ENCODE measurements at regions not wholly inside any gene's neighbourhood (a gene's known extent, or its start where the extent isn't known, plus 50 kb on each side); places are given as distances from the start of the nearest gene placed in this dataset.

DNA sequence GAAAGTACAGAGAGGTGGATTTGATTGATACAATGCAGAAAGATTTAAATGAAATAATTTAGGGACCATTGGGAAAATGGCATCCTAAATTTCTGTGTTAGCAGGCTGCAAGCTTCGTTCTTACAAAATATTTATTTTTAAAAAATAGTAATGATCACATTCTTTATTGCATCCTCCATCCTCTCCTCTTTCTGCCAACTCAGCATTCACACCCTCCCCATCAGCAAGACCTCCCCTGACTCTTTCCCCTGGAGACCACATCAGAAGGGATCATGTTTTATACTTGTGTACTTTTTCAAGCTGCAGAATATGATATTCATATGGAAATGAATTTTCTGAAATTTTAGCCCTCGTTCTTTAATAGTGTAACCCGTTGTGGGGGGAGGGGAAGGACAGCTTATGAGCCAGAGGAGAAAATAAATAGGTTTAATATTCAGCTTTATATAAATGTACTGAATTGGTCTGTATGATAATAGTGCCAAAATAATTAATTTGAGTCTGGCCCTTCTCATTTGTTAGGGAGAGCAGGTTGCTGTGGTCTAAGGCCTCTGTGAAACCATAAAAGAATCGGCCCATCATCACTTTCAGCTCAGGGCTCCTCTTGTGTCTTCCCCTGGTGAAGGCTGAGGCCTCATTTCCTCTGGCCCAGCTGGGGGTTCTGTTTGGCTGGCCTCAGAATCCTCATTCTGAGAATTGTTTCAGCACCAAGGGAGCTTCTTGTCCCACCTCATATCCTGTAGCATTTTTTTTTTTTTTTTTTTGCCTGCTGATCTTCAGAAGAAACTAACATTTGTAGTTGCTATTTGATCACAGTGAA is 330.8 kb downstream of the TXNL1 start:
- TF ChIP-seq, protein P1, sequence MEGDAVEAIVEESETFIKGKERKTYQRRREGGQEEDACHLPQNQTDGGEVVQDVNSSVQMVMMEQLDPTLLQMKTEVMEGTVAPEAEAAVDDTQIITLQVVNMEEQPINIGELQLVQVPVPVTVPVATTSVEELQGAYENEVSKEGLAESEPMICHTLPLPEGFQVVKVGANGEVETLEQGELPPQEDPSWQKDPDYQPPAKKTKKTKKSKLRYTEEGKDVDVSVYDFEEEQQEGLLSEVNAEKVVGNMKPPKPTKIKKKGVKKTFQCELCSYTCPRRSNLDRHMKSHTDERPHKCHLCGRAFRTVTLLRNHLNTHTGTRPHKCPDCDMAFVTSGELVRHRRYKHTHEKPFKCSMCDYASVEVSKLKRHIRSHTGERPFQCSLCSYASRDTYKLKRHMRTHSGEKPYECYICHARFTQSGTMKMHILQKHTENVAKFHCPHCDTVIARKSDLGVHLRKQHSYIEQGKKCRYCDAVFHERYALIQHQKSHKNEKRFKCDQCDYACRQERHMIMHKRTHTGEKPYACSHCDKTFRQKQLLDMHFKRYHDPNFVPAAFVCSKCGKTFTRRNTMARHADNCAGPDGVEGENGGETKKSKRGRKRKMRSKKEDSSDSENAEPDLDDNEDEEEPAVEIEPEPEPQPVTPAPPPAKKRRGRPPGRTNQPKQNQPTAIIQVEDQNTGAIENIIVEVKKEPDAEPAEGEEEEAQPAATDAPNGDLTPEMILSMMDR (IDR thresholded peaks at IDR 0.05): no peak
- TF ChIP-seq SIN3A (IDR thresholded peaks at IDR 0.05; ENCODE audit: borderline replicate concordance, insufficient read depth, low read depth, low read length) (no peak), POLR2AphosphoS5 (IDR thresholded peaks at IDR 0.05; ENCODE audit: low read depth, low read length) (no peak)
- TF ChIP-seq, protein P2, sequence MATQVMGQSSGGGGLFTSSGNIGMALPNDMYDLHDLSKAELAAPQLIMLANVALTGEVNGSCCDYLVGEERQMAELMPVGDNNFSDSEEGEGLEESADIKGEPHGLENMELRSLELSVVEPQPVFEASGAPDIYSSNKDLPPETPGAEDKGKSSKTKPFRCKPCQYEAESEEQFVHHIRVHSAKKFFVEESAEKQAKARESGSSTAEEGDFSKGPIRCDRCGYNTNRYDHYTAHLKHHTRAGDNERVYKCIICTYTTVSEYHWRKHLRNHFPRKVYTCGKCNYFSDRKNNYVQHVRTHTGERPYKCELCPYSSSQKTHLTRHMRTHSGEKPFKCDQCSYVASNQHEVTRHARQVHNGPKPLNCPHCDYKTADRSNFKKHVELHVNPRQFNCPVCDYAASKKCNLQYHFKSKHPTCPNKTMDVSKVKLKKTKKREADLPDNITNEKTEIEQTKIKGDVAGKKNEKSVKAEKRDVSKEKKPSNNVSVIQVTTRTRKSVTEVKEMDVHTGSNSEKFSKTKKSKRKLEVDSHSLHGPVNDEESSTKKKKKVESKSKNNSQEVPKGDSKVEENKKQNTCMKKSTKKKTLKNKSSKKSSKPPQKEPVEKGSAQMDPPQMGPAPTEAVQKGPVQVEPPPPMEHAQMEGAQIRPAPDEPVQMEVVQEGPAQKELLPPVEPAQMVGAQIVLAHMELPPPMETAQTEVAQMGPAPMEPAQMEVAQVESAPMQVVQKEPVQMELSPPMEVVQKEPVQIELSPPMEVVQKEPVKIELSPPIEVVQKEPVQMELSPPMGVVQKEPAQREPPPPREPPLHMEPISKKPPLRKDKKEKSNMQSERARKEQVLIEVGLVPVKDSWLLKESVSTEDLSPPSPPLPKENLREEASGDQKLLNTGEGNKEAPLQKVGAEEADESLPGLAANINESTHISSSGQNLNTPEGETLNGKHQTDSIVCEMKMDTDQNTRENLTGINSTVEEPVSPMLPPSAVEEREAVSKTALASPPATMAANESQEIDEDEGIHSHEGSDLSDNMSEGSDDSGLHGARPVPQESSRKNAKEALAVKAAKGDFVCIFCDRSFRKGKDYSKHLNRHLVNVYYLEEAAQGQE (IDR thresholded peaks at IDR 0.05; ENCODE audit: insufficient read depth in 1 of 2, low read depth in 2 of 2, low read length in 1 of 2): no peak

Data from Panc1 (cell line).